ENCODE measurements at regions not wholly inside any gene's neighbourhood (a gene's known extent, or its start where the extent isn't known, plus 50 kb on each side); places are given as distances from the start of the nearest gene placed in this dataset.
"Not testable (repeated sequence)": the region's sequence is repeated elsewhere in the genome, so short reads cannot be mapped to it uniquely, and the experiment has no call there.

DNA sequence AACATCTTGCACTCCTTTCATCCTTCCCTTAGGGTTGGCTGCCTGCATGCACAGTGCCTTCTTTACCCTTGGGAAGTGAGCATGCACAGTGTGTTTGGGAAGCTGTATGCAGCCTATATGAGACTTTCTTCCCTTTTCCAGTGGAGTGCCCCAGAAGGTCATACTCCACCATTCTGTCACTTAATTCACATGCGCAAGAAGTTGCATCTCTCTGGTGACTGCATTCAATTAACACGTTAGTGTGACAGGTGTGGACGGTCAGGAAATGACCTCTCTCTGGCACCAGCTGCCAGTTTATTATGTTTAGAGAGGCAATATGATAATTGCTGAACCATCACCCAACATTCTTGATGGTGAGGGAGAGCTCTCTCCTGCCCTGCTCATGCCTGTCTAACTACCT is 770.0 kb downstream of the FLRT2 start:
- DNase-seq (ENCODE audit: low read depth, low spot score): no peak

DNA sequence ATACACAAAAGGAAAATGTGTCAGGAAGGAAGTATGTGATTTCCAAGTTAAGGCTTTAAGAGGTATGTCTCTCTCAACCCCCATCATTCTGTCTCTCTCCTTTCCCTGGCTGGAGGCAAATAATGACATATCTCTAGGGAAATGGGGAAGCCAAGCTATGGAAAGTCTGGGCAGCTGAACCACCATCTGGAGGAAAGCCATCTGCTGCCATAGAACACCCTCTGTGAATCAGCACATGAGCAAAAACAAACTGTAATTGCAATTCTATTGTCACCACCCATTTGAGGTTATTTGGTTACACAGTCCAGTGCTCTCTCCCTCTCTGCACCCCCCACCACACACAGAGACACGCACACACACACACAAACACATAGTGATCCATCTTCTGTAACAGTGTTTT is 766.2 kb downstream of the FLRT2 start:
- no peak for DNase-seq (ENCODE audit: low read depth, low spot score)

DNA sequence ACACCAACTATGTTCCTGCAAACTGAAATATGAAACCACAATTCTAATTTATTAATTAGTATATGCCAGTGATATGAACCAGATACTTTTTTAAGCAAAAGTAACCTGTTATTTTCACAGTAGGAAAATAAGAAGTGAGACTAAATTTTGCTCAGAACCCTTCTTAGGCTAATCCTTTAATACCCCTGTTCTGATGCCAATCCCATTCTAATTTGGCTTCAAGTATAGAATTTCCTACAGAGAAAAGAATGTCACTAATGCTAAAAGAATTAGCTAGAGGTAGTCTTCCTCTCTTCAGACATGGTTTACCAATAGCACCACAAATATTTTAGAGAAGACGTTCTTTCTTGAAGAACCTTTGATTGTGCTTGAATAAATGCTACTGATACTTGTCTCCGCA is 758.4 kb downstream of the FLRT2 start:
- DNase-seq (ENCODE audit: low read depth, low spot score): no peak

DNA sequence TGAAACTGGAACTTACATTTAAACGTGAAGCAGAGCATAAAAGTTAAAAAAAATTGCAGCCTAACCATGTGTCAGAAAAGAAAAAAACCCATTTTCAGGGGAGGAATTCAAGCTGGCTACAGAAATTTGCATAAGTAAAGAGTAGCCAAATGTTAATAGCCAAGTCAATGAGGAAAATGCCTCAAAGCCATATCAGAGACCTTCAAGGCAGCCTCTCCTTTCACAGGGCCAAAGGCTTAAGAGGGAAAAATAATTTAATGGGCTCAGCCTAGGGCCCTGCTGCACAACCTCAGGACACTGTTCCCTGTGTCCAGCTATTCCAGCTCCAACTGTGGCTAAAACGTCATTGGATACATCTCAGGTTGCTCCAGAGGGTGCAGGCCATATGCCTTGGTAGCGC is 749.5 kb downstream of the FLRT2 start:
- no peak for DNase-seq (ENCODE audit: low read depth, low spot score)

DNA sequence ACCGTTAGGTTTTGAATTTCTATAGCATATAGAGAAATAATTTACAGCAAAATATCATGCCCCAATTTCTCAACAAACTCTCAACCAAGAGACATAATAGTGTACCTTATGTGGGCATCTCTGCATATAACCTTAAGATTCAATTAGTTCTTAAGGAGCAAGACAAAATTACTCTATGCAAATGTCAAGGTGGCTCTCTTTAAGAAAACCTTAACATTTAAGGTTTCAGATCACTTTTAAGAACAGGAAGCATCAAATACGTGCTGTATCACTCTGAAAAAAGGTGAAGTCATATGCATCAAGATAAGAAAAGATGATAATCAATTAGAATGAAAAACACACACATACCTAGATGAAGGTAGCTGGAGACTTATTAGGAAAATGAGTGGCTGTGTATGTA is 728.0 kb downstream of the FLRT2 start:
- no peak for DNase-seq (ENCODE audit: low read depth, low spot score)

DNA sequence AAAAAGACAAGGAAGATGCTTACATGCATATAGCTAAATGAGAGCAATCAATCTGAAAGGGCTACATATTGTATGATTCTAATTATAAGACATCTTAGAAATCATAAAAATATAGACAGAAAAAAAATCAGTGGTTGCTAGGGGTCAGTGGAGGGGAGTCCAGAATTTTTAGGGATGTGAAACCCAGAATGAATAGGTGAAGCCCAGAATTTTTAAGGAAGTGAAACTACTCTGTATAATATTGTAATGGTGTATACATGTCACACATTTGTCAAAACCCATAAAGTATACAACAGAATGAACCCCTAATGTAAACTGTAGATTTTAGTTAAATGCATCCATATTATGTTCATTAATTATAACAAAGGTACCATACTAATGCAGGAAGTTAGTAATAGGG is 713.2 kb downstream of the FLRT2 start:
- no peak for DNase-seq (ENCODE audit: low read depth, low spot score)

DNA sequence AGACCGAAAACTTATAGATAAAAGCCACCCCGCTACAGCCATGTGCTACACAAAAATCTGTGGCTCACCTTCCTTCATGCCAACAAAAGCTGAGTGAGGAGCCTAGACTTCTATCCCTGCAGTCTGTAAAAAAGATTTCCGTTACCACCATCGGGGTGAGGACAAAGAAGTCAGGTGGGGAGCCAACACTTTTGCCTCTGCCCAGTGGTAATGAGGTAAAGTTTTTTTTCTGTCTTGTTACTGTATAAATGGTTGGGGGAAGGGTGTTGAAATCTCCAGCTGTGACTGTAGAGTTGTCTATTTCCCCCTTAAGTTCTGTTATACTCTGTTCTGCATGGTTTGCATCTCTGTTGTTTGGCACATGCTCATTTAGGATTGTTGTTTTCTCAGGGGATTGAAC is 707.8 kb downstream of the FLRT2 start:
- no peak for DNase-seq (ENCODE audit: low read depth, low spot score)

DNA sequence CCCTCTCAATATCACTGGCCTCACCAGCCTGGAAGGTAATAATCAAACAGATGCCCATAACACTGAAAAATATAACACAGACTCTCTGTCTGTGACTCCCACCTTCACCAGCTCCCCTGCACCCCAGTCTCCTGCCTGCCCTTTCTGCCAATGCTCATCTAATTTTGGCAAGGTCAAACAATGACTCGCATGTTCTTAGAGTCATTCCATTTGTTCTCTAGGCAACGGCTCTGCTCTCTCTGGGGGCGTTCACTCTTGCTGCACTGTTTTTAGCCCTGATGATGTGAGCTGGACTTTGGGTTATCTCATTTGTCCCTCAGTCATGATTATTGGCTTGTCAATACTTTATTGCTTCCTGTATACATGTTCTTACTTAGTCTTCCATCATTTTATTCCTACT is 691.8 kb downstream of the FLRT2 start:
- no peak for DNase-seq (ENCODE audit: low read depth, low spot score)

DNA sequence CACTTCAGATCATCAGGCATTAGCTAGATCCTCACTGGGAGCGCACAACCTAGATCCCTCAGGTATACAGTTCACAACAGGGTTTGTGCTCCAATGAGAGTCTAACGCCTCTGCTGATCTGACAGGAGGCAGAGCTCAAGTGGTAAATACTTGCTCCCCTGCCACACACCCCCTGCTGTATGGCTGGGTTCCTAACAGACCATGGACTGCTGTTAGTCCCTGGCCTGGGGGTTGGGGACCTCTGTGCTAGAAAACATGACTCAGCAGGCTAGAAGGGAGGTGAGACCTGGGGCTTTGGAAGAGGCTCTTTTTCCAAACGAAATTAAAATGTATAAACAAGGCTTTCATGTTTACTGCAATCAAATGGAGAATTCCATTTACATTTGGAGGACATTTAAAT is 691.1 kb downstream of the FLRT2 start:
- DNase-seq (ENCODE audit: low read depth, low spot score): no peak

DNA sequence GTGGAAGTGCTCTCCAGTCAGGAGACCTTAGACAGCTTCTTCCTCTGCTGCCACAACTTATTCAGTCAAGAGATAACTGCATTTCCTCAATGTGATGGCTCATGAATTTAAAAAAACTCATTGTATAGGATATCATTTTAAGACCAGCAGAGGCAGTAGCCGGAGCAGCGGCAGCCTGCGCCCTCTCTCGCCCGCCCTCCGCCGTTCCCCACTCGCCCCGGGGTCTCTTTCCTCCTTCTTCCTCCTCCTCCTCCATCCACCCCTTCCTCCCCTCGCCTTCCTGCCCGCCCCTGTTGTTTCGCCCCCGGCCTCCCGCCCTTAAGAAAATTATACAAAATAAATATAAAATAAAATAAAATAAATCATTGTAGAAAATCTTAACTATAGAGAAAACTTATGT is 687.6 kb downstream of the FLRT2 start:
- no peak for DNase-seq (ENCODE audit: low read depth, low spot score)

DNA sequence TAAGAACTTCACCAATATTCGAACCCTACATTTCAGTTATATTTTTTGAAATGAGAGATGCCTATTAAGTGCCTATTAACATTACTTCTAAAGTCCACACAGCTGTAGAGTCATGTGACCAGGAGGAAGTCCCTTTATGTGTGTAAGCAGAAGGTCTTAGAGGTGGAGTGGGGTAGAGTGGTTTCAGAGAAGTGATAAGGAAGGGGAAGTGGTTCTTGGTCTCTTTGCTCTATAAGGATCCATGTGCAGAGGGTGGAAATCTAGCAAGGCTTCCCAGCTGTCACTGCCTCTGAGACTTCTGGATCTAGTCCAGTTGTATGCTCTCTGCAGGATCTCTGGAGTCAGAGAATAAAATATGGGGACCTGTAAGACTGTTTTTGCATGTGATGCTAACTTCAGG is 673.9 kb downstream of the FLRT2 start:
- DNase-seq (ENCODE audit: low read depth, low spot score): no peak

DNA sequence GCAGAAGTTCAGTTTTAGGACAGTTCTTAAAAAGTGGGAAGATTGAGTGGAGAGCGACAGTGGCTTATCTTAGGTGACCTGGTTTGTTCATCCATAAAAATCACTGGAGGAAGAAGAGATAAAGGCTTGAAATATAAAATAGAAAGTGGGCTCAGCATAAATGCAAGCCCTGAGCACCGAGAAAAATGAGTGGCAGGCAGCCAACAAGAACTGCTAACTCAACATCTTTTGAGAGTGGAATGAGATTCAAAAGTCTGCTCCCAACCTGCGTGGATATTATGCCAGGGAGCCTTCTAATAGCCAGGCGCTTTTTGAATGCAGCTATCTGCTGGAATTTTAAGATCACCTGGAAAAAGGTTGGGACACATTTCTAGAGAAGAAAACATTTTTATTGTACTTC is 666.5 kb downstream of the FLRT2 start:
- DNase-seq (ENCODE audit: low read depth, low spot score): no peak

DNA sequence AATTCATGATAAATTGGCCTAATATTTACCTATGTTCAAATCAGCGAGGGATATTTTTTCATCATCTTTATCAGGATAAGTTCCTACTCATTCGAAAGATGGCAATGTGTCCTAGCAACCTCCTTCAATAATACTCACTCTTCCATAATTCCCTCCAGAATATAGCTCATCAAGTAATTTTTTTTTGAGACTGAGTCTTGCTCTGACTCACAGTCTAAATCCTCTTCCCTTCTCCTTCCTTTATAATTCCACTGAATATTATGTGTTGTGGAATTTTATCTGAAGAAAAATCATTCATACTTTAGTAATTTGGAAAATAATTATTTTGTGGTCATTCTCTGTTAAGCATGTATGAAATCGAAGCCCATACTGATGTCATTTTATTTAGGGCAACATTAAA is 663.8 kb downstream of the FLRT2 start:
- DNase-seq (ENCODE audit: low read depth, low spot score): no peak

DNA sequence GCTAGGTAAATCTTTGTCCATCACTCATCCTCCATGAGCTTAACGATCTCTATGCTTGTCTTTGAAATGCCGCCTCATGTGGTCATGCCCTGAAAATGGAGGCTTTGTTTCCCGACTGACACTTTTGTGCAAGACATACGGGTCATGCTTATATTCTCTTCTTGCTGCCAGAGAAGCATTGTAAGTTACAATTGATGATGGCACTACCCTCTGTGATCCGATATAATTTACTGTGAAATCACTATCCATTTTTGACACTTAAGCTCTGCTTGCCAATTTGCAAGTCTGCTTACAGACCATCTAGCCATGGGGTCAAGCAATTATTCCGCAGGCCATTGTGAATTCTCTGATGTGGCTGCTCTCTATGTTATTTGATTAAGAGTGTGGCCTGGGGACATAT is 650.0 kb downstream of the FLRT2 start:
- DNase-seq (ENCODE audit: low read depth, low spot score): no peak

DNA sequence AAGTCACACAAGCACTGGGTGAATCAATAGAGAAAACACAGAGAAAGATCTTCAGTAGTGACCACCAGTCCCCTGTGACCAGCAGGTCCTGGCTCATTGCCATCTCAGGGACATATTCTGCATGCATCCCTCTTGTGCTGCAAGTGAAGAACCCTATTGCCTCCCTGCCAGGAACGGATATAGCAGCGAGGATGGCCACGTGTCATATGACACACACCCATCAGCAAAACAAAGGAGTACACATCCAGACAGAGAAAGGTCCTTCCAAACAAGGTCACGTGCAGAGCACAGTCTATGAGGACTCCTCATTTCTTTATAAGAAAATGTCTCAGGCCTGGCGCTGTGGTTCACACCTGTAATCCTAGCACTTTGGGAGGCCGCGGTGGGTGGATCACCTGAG is 638.4 kb downstream of the FLRT2 start:
- DNase-seq (ENCODE audit: low read depth, low spot score): no peak

DNA sequence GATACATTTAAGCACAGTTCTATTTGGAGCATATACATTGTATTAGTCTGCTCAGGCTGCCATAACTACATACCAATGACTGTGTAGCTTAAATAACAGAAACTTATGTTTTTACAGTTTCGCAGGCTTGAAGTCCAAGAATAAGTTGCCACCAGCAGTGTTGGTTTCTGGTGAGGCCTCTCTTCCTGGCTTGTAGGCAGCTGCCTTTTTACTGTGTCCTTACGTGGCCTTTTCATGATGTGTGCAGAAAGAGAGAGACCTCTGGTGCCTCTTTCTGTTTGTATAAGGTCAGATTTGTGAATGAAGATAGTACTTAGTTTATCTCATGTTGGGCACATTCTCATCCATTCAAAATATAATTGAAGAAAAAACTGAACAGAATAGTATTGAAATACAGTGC is 636.6 kb downstream of the FLRT2 start:
- no peak for DNase-seq (ENCODE audit: low read depth, low spot score)

DNA sequence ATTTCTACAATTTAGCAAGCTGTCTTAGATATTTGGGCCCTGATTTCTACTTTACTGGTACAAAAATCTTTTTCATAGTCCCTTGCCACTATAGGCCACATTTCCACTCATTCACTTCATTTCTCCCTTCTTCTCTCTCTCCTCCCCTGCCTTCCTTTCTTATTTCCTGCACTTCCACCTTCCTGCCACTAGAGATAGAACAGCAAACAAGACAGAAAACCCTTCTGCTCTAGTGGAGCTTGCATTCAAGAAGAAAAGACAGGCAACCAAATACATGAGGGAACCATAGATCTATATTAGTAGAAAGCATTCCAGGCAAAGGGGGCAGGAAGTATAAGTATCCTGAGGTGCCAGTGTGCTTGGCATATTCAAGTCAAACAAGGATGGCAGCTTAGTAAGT is 623.5 kb downstream of the FLRT2 start:
- DNase-seq (ENCODE audit: low read depth, low spot score): no peak

DNA sequence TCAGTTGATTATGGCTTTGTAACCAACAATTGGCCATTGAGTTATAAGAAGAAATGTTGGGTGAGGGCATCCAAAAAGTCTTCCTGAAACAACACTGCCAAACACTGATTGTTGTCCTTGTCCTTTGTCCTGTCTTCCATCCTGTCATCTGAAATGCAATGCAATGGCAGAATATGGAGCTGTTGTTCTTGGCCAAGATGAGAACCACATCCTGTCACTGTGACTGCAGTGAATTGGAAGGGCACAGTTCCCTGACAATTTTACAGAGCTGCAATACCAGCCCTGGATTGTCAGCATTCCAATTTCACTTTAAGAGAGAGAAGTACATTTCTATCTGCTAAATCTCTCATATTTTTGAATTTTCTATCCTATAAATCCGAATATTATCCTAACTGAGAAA is 613.3 kb downstream of the FLRT2 start:
- DNase-seq (ENCODE audit: low read depth, low spot score): no peak

DNA sequence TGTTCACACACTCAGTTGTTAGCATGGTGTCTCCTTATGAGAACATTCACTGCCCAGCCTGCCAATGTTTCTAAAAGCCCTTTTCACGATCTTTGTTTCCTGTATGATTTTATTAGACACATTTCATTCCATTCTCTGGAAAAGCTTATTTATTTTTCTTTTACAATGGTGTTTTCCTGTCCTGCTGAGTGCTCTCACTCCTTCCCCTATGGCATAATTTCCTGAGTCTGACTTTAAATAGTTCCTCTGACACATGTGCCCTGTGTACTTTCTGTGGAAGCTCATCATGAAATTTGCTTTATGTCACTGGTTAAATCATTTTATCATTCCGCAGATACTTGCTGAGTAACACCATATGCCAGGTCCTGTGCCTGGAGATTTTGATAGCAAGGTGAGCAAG is 612.0 kb downstream of the FLRT2 start:
- DNase-seq (ENCODE audit: low read depth, low spot score): no peak

DNA sequence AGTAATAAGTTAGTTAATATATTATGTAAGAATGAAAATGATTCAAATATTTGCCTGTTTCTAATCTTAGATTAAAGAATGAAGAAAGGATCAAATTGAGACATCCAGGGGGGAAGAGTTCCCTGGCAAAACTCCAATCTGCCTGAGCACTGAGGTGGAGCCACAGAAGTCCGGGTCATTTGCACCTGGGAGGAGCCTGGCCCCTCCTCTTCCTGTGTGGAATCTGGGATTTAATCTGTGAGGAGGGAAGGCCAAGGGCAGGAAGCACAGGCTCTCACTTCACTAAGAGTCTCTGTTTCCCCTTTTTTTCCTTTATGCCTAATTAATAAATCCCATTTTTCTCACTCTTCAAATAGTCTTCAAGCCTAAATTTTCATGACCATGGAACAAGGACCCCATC is 599.5 kb downstream of the FLRT2 start:
- DNase-seq (ENCODE audit: low read depth, low spot score): no peak

DNA sequence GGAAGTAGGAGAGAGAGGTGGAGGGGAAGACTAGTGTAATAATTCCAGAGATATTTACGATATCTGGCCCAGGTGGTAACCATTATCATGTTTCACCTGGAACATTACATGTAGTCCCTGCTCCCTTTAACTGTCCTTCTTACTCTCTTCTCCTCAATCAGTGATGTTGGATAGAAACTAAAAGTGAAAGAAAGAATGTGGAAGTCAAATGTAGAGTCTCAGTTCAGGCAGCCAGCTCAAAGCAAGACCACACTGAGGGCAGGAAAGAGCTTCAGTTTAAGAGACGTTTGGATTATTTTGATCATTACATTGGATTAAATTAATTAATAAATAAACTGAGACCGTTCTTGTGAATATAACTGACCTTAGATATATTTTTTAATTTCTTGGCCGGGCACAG is 594.4 kb downstream of the FLRT2 start:
- no peak for DNase-seq (ENCODE audit: low read depth, low spot score)

DNA sequence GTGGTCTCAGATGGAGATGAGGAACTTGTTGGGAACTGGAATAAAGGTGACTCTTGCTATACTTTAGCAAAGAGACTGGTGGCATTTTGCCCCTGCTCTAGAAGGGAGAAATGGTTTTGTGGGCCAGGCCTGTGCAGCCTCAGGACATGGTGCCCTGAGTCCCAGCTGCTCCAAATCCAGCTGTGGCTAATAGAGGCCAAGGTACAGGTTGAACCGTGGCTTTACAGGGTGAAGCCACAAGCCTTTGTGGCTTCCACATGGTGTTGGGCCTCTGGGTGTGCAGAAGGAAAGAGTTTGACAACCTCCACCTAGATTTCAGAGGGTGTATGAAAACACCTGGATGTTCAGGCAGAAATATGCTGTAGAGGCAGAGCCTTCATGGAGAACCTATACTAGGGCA is 586.0 kb downstream of the FLRT2 start:
- no peak for DNase-seq (ENCODE audit: low read depth, low spot score)

DNA sequence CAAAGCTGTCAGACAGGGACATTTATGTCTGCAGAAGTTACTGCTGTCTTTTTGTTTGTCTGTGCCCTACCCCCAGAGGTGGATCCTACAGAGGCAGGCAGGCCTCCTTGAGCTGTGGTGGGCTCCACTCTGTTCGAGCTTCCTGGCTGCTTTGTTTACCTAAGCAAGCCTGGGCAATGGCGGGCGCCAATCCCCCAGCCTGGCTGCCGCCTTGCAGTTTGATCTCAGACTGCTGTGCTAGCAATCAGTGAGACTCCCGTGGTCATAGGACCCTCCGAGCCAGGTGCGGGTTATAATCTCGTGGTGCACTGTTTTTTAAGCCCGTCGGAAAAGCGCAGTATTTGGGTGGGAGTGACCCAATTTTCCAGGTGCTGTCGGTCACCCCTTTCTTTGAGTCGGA is 580.9 kb downstream of the FLRT2 start:
- DNase-seq (ENCODE audit: low read depth, low spot score): not testable (repeated sequence)

DNA sequence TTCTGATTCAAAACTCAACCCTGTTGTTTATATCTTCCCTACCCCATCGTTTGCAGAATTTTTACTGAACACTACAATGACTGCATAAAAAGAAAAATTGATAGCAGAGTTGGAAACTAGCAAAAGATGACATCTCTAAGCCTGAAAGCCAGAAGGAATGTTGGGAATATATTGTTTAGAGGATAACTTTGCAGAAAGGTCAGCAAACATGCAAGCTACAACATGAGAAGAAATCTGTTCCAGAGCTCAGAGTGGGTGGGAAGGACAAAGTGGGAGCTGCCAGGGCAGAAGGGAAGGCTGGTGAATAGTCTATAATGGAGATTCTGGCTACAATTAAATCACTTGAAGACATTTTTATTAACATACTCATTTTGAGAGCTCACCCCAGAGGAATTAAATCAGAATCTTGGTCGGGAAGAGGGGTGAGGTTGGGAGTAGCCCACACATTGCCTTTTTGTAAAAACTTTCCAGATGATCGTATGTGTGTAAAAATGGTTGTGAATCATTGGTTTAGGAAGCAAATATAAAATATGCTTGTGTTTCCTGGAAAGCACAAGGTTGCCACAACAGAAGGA is 574.8 kb downstream of the FLRT2 start:
- no peak for DNase-seq (ENCODE audit: low read depth, low spot score)

DNA sequence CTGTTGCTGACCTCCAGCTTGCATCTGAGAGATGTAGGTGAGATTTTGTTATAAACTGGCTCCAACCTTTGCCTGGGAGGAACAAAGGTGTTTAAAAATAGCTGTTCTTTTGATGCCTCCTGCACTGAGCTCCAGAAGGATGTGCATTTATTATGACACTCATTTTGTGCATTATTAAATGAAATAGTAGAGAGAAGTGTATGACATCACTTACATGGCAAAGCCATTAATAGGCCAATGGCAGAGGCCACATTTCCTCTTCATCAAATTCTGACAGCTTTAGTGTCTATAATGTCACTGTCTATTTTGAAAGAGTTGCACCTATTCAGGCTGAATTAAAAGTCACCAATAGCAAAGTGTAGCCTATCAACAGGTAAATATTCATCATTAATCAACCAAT is 564.6 kb downstream of the FLRT2 start:
- no peak for DNase-seq (ENCODE audit: low read depth, low spot score)

All from smooth muscle cell of the brain vasculature (primary cell).